Pancreas (tissue), 10 donors: ENCODE measurements at regions not wholly inside any gene's neighbourhood (a gene's known extent, or its start where the extent isn't known, plus 50 kb on each side); places are given as distances from the start of the nearest gene placed in this dataset.

ENCODE experiments used
- ATAC-seq, 4 donors: fragments of 200-7000 bp; cut with Tn5 transposase; one replicate each; pipeline versions ENCODE4 v1.8.0 to v1.9.1; 2020; ENCODE audit warnings: mild to moderate bottlenecking in 4 of 4, moderate library complexity in 4 of 4
- DNase-seq, 6 donors: peaks; one replicate each; pipeline ENCODE4 v3.0.0-alpha.2; 2020
- FAIRE-seq: peaks from 2 replicates; lab custom pipeline; 2012; peaks lifted over from hg19 to GRCh38; lab: Jason Lieb, UNC
- H3K27ac ChIP-seq, 4 donors: fragments of 200-600 bp; sonication (generic); 1 replicate in 3 of 4; 2 replicates in 1 of 4; pipeline versions ENCODE4 v1.5.0 to v1.8.0; 2020
- H3K27me3 ChIP-seq, 4 donors: fragments of 200-600 bp; one replicate each; pipeline ENCODE4 v1.8.0; 2021
- H3K36me3 ChIP-seq, 3 donors: fragments of 200-600 bp; sonication (generic) in 1 of 3; one replicate each; pipeline versions ENCODE4 v1.5.0 to v1.8.0; 2020 to 2021
- H3K4me1 ChIP-seq, 3 donors: fragments of 200-600 bp; one replicate each; pipeline ENCODE4 v1.8.0; 2021
- H3K4me3 ChIP-seq, 4 donors: fragments of 200-600 bp; sonication (generic) in 2 of 4; one replicate each; pipeline versions ENCODE4 v1.5.0 to v1.8.0; 2020 to 2021
- H3K9me3 ChIP-seq, 4 donors: fragments of 200-600 bp; one replicate each; pipeline ENCODE4 v1.8.0; 2021
- WGBS, 2 donors: extraction: QIAGEN DNeasy Blood & Tissue Kit; methylation state at CpG; one replicate each; pipeline ENCODE4 v1.1.7; 2013; 5-methylcytosine and 5-hydroxymethylcytosine counted together
- intact Hi-C, 3 donors: fragments of 100-400 bp; cut with DNase I; formaldehyde crosslinking; loops; one replicate each; pipeline versions ENCODE4 v1.11.1 to v1.14.2; 2022
- TF ChIP-seq, protein P1 (sequence below), 4 donors: fragments of 200-600 bp; sonication (generic) in 3 of 4; IDR thresholded peaks; one replicate each; pipeline versions ENCODE4 v1.5.0 to v1.8.0; 2021; ENCODE audit warnings: antibody characterized with exemption in 4 of 4
- donor health status: healthy with polysubstance abuse.
- donor health status: DM: no; HTN: no; CAD: no; lungs with moderate emphysema.
- donor health status: DM: no; HTN: no; CAD: no.
- donor health status: control.
- donor health status: control.
- donor health status: Bipolar disorder and iron deficiency.
- donor health status: DM: yes; HTN: yes; CAD: no.
- donor health status: DM: no; HTN: no; CAD: no.
- donor health status: DM: no; HTN: no; CAD: no.
- donor health status: DM: yes; HTN: yes; CAD: no.

DNA sequence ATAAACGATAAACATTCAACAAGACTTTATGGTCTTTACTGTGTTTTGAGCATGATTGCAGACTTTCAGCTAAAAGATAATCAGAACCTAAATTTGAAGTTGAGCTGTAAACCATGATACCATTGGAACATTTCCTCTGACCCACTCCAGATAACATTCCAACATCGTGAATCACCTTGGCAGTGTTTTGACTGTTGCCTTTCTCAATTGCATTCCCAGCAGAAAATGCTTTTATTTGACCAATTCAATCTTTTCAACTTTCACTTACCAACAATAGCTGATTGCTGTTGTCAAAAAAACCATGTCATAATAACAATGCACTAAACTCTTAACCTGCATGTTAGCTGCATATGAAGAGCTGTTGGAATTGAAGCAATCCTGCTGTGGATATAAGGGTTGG lies 165.5 kb downstream of the MDFIC start:
- intact Hi-C loops = no loop called here
- TF ChIP-seq, protein P1, sequence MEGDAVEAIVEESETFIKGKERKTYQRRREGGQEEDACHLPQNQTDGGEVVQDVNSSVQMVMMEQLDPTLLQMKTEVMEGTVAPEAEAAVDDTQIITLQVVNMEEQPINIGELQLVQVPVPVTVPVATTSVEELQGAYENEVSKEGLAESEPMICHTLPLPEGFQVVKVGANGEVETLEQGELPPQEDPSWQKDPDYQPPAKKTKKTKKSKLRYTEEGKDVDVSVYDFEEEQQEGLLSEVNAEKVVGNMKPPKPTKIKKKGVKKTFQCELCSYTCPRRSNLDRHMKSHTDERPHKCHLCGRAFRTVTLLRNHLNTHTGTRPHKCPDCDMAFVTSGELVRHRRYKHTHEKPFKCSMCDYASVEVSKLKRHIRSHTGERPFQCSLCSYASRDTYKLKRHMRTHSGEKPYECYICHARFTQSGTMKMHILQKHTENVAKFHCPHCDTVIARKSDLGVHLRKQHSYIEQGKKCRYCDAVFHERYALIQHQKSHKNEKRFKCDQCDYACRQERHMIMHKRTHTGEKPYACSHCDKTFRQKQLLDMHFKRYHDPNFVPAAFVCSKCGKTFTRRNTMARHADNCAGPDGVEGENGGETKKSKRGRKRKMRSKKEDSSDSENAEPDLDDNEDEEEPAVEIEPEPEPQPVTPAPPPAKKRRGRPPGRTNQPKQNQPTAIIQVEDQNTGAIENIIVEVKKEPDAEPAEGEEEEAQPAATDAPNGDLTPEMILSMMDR (IDR thresholded peaks at IDR 0.05) = no peak
- Histone ChIP-seq H3K36me3 (no peaks in the 10 kb centered on the region), H3K27ac (peak overlapping the region in 1 of 4 donors; percentile 54), H3K27me3 (no peaks in the 10 kb centered on the region), H3K9me3 (no peaks in the 10 kb centered on the region), H3K4me3 (no peak overlapping the region), H3K4me1 (peaks cover 0 to 13% (median 8%) of the 10 kb centered on the region in 3 donors)
- DNase-seq (peak in 3 of 6 donors; percentile 20 to 36 (median 25)), FAIRE-seq (peak; percentile 57), ATAC-seq (peak; percentile 85 to 91 (median 89))
- WGBS, 2 donors = 25 to 26% methylated on average over 2 of the region's 2 CpGs

GRCh38 chr7:115086146-115086841 lies 164.4 kb downstream of the MDFIC start:
- Histone ChIP-seq H3K9me3 (no peaks in the 10 kb centered on the region), H3K4me1 (peaks cover 0 to 13% (median 8%) of the 10 kb centered on the region in 3 donors), H3K36me3 (no peaks in the 10 kb centered on the region), H3K27ac (no peak overlapping the region), H3K4me3 (no peak overlapping the region), H3K27me3 (no peaks in the 10 kb centered on the region)
- intact Hi-C loops = no loop called here
- FAIRE-seq (no peak), DNase-seq (no peak), ATAC-seq (peak; percentile 57 to 68 (median 60))
- WGBS, 2 donors = 62 to 68% methylated on average over 3 of the region's 3 CpGs
- TF ChIP-seq, protein P1 (IDR thresholded peaks at IDR 0.05) = no peak

GRCh38 chr7:115085421-115085820 lies 163.5 kb downstream of the MDFIC start:
- DNase-seq (no peak), FAIRE-seq (no peak), ATAC-seq (no peak)
- no peak overlapping the region for H3K4me3 ChIP-seq
- no peak overlapping the region for H3K27ac ChIP-seq
- no peaks in the 10 kb centered on the region for H3K36me3 ChIP-seq
- H3K9me3 ChIP-seq = no peaks in the 10 kb centered on the region
- intact Hi-C loops = no loop called here
- H3K4me1 ChIP-seq = peaks cover 0 to 13% (median 8%) of the 10 kb centered on the region in 3 donors
- WGBS, 2 donors = 65 to 69% methylated on average over 3 of the region's 3 CpGs
- no peaks in the 10 kb centered on the region for H3K27me3 ChIP-seq
- TF ChIP-seq, protein P1 (IDR thresholded peaks at IDR 0.05) = no peak

DNA sequence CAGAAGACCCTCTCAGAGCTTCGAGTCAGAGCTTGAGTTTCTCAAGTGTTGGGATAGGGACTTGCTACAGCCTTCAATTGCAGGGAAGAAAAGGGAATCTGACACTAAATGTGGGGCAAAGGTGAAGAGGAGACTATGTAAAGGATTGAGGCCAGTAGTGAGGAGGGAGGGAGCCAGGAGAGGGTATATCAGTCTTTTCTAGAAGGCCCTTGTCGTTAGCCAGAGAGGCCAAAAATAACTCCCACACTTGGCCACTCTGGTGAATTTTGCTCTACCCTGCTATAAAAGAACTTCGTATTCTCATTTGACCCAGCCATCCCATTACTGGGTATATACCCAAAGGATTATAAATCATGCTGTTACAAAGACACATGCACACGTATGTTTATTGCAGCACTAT lies 162.0 kb downstream of the MDFIC start:
- Histone ChIP-seq H3K9me3 (no peaks in the 10 kb centered on the region), H3K4me3 (no peak overlapping the region), H3K36me3 (no peaks in the 10 kb centered on the region), H3K27me3 (no peaks in the 10 kb centered on the region), H3K27ac (no peak overlapping the region), H3K4me1 (peaks cover 0 to 13% (median 8%) of the 10 kb centered on the region in 3 donors)
- DNase-seq (no peak), FAIRE-seq (no peak), ATAC-seq (no peak)
- TF ChIP-seq, protein P1 (IDR thresholded peaks at IDR 0.05) = no peak
- 88 to 93% methylated on average over 4 of the region's 4 CpGs for WGBS, 2 donors
- intact Hi-C loops = no loop called here

DNA sequence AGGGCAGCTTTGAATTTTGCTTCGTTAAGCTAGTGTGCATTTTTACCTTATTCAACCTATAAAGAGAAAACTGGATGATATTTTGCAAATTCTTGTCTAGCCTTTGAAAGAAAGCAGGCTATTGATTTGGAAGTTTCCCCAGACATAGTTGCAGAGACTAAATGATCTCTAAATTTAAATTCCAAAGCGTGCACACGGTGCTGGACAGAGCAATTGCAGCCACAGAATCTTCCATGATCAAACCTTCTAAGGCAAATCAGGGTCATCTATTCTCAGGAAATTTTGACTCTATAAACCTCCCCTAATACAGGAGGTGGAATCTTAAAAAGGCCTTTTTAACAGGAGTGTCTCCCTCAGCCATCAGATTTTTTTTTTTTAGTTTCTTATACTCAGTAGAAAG lies 159.9 kb downstream of the MDFIC start:
- H3K36me3 ChIP-seq = no peaks in the 10 kb centered on the region
- H3K4me1 ChIP-seq = peaks cover 0 to 5% (median 3%) of the 10 kb centered on the region in 3 donors
- ATAC-seq (no peak), DNase-seq (no peak), FAIRE-seq (no peak)
- no peaks in the 10 kb centered on the region for H3K27me3 ChIP-seq
- no peak overlapping the region for H3K27ac ChIP-seq
- H3K4me3 ChIP-seq = no peak overlapping the region
- intact Hi-C loops = no loop called here
- 78 to 79% methylated on average over 3 of the region's 3 CpGs for WGBS, 2 donors
- H3K9me3 ChIP-seq = no peaks in the 10 kb centered on the region
- TF ChIP-seq, protein P1 (IDR thresholded peaks at IDR 0.05) = no peak
